Stimulated activated CD4-positive, alpha-beta T cell treated with anti-CD3 and anti-CD28 coated beads, Interleukin-2, amount 100 ng/mL, for 4 hours (primary cell): ENCODE measurements at regions not wholly inside any gene's neighbourhood (a gene's known extent, or its start where the extent isn't known, plus 50 kb on each side); places are given as distances from the start of the nearest gene placed in this dataset.

Source experiments
- DNase-seq: peaks from one replicate; pipeline ENCODE4 v3.0.0-alpha.2; 2020; ENCODE audit warnings: low read depth

DNA sequence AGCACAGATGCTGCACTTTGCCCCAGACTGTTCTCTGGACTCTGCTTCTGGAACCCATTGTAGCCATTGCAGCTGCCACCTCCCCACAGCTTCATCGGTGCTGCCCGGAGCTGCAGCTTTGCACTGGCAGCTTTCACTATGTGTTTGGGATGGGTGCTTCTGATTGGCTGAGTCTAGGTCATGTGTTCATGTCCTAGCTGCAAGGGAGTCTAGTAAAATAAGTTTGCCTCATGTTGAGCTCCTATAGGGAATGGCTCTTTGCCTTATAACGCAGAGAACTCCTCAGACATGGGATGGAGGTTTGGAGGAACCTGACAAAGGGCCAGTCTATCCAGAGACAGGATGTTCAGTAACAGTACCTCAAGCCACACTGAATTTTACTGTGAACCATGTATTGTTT is 268.0 kb downstream of the BMP7 start:
- DNase-seq: no peak

DNA sequence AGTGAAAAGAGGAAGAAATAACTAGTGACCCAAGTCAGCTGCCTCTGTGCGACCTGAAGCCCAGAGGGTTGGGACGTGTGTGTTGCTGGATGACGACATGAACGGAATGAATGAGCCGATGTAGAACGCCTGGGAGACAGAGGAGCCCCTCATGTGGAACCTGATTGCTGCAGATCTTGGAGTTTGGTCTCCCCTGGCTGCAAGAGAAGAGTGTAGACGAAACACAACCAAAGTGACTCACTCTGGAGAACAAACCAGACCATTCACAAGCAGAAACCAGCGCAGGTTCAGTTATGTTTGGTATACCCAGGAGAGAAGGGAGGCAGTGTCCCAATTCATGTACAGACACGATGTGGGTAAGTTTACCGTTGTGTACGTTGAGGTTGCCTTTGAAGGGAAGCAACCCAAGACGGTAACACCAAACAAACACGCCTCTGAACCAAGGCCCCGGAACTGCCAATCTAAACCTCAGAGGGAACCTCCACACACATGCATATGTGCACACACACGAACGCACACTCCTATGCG is 265.9 kb downstream of the BMP7 start:
- no peak for DNase-seq

DNA sequence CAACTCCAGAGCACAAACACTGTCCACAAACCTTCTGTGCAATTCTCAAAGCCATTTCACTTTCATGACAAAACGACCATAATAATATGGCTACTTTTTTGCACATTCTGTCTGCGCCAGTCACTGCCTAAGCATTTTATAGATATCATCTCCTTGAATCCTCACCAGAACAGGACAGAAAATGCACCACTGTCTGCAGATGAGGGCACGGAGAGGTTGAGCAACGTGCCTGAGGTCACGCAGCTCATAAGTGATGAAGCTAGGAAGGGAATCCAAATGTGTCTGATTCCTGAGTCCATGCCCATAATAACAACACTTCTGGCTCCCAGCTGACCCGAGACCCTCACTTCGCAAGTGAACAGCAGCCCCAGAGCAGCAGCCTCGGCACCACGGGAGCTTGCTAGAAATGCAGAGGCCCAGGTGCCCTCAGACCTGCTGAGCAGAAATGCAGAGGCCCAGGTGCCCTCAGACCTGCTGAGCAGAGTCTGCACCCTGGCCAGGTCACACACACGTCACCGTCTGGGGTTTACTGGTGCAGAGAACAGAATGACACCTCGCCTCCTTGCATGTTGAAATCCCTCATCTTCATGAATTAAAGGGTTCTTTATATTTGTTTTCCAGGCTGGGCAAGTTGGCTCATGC is 265.2 kb downstream of the BMP7 start:
- no peak for DNase-seq

DNA sequence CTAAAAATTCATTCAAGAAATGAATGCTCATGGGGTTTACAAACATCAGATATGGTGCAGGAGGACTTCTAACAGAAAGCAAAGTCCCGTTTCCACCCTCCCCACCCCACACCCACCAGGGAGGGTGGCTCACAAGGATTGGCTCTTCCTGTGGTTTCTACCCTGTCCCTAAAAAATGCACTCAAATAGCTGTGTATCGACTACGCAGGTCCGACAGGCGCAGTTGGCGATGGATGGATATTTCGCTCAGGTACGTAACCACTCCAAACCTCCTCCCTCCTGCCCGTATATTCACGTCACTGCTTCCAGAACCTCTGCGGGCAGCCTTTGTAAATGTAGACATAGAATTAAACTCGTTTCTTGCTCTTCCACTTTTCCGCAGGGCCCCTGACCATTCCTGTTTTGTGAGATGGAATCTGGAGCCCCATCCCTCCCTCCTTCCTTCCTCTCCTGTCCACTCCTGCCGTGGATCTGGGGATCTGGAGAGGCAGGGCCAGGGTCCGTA is 264.3 kb downstream of the BMP7 start:
- DNase-seq: no peak

DNA sequence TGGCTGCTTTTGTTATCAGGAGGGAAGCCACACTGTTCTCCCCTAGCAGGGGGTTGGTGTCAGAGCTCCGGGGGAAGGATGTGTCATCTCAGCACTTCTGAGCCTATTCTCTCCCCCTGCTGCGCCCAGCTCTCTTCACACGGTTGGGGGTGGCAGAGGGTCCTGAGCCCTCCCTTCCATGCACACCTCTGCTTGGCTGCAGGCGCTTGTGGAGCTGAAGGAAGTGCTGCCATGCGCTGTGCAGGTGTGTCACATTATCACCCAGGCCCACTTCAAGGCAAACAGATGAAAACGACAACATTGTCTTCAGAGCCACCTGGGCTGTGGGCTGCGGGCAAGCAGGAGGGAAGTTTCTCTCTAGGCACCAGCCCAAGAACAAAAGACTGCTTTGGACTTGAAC is 263.4 kb downstream of the BMP7 start:
- no peak for DNase-seq

DNA sequence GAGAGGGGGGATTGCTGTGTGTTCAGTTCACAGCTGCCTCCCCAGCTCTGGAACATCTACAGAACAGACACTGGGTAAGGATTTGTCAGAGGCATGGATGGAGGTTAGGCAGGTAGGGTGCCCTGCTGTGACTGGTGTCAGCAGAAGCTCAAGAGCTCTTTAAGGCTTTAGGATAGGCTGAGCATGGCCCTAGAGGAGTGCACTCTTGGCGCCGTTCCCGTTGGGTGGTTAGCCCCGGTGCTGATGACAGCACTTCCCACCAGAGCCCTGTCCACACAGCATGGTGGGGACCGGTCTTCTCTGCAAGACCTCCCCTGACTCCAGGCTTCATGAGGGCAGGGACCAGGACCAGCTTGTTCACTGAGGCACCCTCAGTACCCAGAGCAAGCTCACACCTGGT is 262.0 kb downstream of the BMP7 start:
- no peak for DNase-seq

DNA sequence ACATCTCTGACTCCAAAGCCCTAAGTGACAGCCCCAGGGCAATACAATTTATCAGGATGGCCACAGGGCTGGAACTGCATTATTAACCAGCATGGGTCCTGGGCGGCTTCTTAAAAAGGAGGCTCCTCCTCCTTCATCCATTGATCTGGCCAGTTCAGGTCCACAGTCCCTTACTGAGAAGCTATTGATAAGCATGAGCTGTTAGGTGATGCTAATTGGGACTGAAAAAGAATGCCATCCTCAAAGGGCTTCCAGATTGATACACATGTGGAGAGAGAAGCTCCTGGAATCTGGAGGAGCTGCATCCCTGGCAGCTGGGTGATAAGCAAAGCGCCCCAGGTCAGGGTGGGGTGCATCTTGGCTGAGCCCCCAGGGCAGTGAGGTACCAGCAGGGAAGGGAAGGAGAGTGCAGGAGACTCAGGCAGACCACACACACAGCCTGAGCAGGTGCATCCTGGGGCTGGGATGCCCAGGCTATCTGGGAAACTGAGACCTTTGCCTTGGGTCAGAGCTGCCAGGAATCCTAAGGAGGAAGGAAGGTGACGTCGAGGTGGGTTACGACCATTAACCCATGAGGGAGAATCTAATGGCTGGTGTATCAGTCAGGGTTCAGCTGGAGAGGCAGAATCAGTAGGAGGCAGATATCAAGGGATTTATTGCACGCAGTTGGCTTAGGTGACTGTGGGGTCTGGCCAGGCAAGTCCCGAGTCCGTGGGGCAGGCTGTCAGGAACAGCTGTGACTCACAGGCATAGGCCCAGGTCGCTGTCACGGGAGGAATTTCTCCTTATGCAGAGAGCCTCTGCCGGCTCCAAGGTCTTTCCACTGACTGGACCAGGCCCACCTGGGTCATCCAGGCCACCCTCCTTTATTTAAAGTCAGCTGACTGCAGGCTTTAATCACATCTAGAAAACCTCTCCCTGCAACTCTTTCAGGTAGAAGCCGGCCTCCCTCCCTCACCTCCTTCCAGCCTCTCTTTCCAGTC is 261.2 kb downstream of the BMP7 start:
- no peak for DNase-seq

DNA sequence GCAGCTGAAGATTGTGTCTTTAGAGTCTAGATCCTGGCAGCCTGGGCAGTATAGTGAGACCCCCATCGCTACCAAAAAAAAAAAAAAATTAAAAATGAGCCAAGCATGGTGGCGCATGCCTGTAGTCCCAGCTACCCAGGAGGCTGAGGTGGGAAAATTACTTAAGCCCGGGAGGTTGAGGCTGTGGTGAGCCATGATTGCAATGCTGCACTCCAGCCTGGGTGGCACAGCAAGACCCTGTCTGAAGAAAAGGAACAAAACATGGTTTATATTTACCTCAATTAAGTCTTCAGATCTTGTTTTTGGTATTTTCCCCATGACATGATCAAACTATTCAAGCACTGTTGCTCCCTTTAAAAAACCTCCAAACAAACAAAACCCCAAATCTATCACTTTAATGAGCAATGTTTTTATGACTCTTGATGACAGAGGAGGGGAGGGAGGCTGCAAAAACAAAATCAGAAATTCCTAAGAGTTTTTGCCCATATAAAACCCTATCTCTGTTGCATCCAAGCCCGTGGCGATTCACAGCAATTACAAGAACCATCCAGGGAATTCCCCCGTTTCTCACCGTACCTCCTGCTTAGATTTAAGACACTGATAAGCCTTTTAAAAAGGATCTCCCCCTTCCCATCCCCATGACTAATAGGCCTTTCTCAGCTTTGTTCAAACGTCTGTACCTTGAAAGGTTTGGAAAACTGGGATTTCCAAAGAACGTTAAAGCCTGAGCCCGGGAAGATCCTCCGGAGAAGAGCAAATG is 259.9 kb downstream of the BMP7 start:
- no peak for DNase-seq

DNA sequence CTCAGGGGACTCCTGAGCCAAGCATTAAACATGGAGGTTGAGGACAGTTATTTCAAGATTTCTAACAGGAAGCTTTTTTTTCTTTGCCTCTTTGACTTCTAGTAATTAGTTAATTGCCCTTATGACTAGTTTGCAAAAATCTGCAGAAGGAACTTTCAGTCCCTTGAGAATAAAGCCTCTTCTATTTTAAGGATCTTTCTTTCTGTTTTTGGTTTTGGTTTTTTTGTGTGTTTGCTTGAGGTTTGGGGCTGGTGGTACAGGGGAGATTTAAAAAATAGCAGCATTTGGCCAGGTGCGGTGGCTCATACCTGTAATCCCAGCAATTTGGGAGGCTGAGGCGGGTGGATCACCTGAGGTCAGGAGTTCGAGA is 259.3 kb downstream of the BMP7 start:
- no peak for DNase-seq

DNA sequence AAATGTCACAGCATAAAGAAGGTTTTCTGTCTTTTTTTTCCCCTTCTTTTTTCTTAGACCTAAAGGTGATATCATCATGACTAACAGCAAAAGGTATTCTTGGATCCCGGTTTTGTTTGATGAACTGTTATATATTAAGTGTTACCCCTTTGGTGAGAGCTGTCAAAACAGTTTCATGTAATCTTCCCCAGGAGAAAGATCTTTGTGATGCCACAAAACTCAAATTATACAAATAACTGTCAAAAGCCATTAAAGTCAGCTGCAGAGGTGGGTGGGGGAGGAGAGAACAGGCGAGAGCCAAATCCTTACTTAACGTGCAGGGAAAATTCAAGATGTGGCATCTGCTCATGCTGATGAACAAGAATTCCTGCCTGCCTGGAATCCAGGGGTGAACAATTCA is 258.2 kb downstream of the BMP7 start:
- DNase-seq: no peak

DNA sequence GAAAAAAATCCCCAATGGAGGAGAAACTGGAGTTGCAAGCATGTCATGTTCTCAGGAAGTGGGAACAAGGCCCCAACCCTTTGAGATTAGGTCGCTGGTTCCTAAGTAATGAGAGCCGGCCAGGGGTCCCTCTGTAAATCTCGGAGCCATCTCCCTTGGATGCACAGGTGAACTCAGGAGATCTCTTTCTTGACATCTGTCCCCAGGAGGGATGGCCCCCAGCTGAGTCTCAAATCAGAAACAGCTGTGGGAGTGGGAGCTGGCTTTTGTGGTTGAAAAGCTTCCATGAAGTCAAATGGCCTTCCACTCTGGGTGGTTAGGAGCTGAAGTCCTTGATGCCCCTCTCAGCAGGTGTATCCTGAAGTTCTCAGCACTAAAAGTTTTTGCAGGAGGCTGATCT is 257.1 kb downstream of the BMP7 start:
- DNase-seq: no peak

DNA sequence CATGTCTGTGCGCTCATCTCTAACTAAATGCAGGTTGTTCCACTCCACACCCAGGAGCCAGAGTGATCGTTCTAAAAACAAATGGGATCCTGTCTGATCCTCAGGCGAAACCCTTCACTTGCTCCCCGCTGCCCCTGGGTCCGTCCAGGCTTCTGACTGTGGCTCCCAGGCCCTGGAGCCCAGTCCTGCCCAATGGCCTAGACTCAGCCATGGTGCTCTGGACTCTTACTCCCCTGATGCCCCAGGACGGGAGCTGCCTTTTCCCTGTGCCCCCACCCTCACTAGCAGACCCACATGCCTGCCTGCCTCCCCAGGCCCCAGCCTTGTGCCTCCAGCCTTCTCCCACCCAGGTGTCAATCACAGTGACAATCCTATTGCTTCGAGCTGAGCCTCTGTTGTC is 256.7 kb downstream of the BMP7 start:
- no peak for DNase-seq

DNA sequence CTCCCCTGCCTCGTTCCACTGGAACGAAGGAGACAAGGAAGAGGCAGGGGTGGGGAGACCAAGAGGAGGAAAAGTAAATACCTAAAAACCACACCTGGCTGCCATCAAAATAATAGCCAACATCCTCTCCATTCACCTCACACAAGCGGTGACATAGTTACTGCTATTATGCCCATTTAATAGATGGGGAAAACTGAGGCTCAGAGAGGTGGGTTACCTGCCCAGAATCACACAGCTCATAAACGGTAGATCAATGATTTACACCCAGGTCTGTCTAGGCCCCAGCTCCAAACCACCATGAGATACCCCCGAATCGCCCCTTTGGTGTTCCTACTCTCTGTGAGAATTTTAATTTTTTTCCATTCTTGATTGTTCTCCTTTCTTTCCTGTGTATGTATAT is 253.8 kb downstream of the BMP7 start:
- DNase-seq: no peak

DNA sequence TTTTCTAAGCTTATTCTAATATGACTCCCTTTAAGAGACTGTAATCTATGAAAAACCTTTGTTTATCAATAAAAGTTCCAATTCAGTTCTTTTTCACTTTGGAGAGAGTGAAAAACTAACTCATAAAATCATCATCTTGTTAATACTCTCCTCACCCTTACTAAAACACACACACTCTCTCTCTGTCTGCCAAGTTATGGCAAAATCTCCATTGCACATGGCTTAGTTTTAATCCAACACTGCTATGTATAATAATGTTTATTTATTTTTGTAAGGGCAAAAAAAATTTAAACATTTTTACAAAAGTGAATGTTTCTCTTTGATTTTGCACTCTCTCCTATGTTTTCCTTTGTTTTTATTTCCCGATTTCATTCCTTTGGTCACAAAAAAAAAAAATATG is 253.2 kb downstream of the BMP7 start:
- DNase-seq: no peak

DNA sequence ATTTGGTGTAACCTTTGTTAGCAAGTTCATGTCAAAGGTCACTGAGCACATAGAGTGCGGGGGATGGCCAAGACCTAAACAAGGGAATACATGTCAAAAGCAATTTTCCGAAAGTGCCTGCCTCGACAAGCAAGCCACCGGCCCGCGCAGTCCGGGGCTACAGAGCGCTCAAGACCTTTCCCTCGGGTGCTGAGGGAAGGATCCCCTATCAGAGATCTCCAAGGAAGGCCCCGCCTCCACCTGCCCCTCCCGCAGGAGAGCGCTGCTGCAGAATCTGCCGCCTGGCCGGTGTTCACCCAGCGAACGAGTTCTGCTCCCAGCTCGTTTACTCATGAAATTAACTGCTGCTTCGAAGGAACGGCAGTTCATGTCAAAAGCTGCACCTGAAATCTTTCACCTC is 252.7 kb downstream of the BMP7 start:
- no peak for DNase-seq

DNA sequence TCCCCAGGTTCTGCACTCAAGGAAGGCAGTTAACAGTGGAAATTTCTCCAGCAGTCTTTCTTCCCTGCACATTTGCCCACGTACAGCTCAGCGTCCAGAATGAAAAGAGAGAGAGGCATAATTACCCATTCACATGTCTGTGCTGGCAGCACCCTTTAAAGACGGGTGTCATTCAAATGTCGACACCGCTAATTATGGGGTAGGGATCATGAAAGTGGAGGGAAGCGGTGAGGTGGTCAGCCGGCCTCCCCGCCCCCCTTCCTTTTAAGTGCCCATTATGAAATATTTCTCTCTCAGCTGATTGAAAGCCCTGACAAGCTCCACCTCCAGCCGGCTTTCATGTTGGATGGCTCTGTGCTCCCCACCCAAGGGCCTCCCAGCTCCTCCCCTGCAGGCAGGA is 246.1 kb downstream of the BMP7 start:
- no peak for DNase-seq

DNA sequence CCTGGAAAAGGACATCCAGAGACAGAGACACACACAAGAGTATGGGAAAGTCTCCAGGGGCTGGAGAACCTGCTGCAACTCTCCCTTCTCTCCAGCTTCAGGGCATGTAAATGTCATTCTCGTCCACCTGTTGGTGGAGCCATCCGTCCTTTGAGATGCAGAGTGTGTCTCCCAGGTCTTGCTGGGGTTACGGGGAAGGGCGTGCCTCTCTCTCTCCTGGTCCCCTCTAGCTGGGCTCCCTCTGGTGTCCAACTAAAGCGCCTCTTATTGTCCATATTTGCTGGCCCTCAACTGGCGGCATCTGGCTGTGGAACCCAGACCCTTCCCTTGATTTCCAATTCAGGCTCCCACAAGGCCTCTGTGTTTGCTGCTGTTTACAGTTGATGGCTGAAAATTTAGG is 244.1 kb downstream of the BMP7 start:
- DNase-seq: no peak

DNA sequence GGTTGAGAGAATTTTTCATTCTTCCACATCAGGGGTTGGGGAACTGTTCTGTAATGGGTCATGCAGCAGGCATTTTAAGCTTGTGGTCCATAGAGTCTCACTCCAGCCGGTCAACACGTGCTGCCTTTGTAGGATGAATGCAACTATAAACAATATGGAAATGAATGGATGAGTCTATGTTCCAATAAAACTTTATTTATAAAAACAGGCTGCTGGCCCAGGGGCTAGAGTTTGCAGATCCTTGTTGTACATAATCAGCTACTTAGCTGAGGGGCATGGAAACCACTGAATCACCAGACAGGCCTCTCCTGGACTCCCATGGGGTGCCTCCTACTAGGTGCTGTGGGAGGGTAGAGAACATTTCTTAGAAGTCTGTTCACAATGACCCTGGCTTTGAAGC is 243.4 kb downstream of the BMP7 start:
- DNase-seq: no peak

DNA sequence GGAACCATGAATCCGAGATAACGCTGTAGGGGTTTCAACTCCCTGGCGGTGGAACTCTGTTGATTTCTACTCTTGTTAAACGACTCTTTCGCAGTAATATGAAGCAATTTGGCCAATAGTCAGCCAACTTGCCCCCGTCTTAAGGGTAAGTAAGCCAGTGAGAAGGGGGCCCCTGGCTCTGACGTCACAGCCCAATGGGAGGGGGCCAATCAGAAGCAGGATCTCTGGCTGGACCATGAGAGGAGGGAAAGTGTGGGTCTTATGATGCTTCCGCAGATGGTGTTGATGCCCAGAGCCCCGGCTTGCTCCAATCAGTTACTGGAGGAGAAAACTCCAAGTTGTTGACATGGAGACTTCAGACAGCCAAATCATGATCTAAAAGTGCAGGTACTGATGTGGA is 242.4 kb downstream of the BMP7 start:
- DNase-seq: no peak

DNA sequence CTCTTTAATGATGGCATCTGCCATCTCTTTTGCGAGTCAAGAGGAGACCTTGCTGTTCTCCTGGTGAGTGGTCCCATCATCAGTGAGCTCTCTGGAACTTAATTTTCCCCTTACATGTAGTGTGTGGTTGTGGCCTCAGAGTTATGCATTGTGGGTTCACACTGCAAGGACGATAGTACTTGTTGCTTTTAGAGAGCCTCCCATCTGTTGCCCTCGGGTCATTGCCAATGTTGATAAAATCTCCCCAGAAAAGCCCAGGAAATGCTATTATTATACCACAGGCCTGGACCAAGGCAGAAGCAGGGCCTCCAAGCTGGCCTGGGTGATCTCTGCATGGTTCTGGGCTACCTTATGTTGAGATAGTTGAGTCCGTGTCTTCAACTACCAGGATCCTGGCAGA is 241.6 kb downstream of the BMP7 start:
- no peak for DNase-seq

DNA sequence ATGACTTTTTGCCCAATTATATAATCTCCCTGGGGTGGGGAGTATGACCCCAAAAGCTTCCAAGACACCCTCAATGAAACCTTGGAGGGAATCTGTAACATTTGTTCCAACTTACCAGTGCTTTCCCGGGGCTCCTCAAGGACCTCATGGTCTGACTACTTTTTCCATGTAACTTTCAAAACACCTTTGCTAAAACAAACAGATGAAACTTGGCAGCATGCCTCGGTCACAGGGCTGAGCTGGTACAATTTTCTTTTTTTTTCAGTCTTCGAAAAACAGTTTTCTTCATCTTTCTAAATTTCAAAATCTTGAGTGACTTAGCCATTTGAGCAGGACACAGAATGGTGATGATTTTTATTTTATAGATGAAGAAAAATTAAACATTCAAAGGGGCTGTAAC is 241.2 kb downstream of the BMP7 start:
- no peak for DNase-seq

DNA sequence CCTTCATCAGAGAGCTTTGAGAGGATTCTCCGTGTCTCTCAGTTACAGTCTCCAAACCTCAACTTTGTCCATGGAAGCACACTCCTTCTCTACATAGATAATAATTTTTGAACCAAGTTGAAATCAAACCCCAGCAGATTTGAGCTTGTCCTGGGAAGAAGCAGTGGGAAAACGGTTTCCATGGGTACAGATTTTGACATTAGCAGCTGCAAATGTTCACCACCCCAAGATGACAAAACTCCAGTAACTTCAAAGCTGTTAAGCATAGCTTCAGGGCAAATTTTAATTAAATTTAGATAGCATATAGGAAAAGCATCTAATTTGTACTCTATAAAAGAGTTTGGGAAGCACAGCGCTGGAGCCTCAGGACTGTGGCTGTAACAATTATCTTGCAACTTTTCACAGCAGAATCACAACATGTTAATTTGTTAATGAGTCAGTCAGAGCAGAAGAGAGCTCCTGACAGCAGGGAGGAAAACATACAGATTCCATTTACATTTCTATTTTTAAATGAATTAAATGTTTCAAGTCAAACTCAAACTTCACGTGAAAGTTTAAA is 240.7 kb downstream of the BMP7 start:
- no peak for DNase-seq
